ENCODE measurements at regions not wholly inside any gene's neighbourhood (a gene's known extent, or its start where the extent isn't known, plus 50 kb on each side); places are given as distances from the start of the nearest gene placed in this dataset.

- CTCF ChIA-PET, result no interaction called here
- Histone ChIP-seq H3K4me1 (ENCODE audit: control insufficient read depth in 2 of 2, insufficient read depth in 2 of 2, low read length in 2 of 2) (no peaks in the 10 kb centered on the region), H3K27me3 (replicated peaks in 1 of 4; ENCODE audit: control extremely low read depth in 1 of 4, control insufficient read depth in 3 of 4, insufficient read depth in 4 of 4, low read length in 3 of 4) (no peaks in the 10 kb centered on the region), H3K79me2 (ENCODE audit: control insufficient read depth, insufficient read depth, low read length) (no peaks in the 10 kb centered on the region), H3K9me3 (ENCODE audit: control extremely low read depth in 1 of 3, control insufficient read depth in 2 of 3, insufficient read depth in 1 of 3, low read length in 2 of 3) (no peaks in the 10 kb centered on the region), H3K4me3 (ENCODE audit: control extremely low read depth in 1 of 5, extremely low read depth in 1 of 5, insufficient read depth in 1 of 5, low read depth in 2 of 5, low read length in 4 of 5) (no peak overlapping the region), H2AFZ (ENCODE audit: insufficient read depth, low read depth, low read length, poor library complexity, severe bottlenecking) (no peak overlapping the region), H3K9ac (ENCODE audit: low read length) (no peak overlapping the region), H3K4me2 (replicated peaks; ENCODE audit: low read depth, low read length, poor library complexity, severe bottlenecking) (no peak overlapping the region), H3K27ac (ENCODE audit: low read length in 2 of 2) (no peak overlapping the region), H4K20me1 (ENCODE audit: control insufficient read depth, insufficient read depth, low read length, poor library complexity, severe bottlenecking) (no peaks in the 10 kb centered on the region), H3K36me3 (replicated peaks in 1 of 2; ENCODE audit: control extremely low read depth in 1 of 2, control insufficient read depth in 1 of 2, extremely low read depth in 1 of 2, insufficient read depth in 2 of 2, low read length in 1 of 2) (no peaks in the 10 kb centered on the region)
- no peak for DNase-seq
- no peak overlapping the region for H3K4me3 Mint-ChIP-seq
- intact Hi-C loops (cut with micrococcal nuclease), result no loop called here
- no peaks in the 10 kb centered on the region for H3K4me1 Mint-ChIP-seq
- WGBS (ENCODE audit: insufficient coverage), result 100% methylated on average over 2 of the region's 2 CpGs
- H3K27me3 Mint-ChIP-seq, result no peaks in the 10 kb centered on the region
- peaks cover 4% of the 10 kb centered on the region for H3K9me3 Mint-ChIP-seq (ENCODE audit: insufficient read depth)
- POLR2A ChIA-PET, result no interaction called here
- no peak overlapping the region for H3K27ac Mint-ChIP-seq
- no peak for TF ChIP-seq CTCF (IDR thresholded peaks at IDR 0.05)
- TF ChIP-seq EZH2 (IDR thresholded peaks at IDR 0.05; ENCODE audit: borderline replicate concordance, insufficient read depth, low read depth, low read length, poor library complexity, severe bottlenecking), result no peak
- no peak for ATAC-seq (ENCODE audit: low read depth)
Measured at GRCh38 chr18:25455646-25456045, 103.7 kb upstream of the ZNF521 start.

GRCh38 chr18:25455159-25455558, 103.2 kb upstream of the ZNF521 start:
- Histone ChIP-seq H3K9ac (ENCODE audit: low read length) (no peak overlapping the region), H3K4me1 (ENCODE audit: control insufficient read depth in 2 of 2, insufficient read depth in 2 of 2, low read length in 2 of 2) (no peaks in the 10 kb centered on the region), H3K27me3 (replicated peaks in 1 of 4; ENCODE audit: control extremely low read depth in 1 of 4, control insufficient read depth in 3 of 4, insufficient read depth in 4 of 4, low read length in 3 of 4) (no peaks in the 10 kb centered on the region), H3K36me3 (replicated peaks in 1 of 2; ENCODE audit: control extremely low read depth in 1 of 2, control insufficient read depth in 1 of 2, extremely low read depth in 1 of 2, insufficient read depth in 2 of 2, low read length in 1 of 2) (no peaks in the 10 kb centered on the region), H3K27ac (ENCODE audit: low read length in 2 of 2) (no peak overlapping the region), H4K20me1 (ENCODE audit: control insufficient read depth, insufficient read depth, low read length, poor library complexity, severe bottlenecking) (no peaks in the 10 kb centered on the region), H3K4me3 (ENCODE audit: control extremely low read depth in 1 of 5, extremely low read depth in 1 of 5, insufficient read depth in 1 of 5, low read depth in 2 of 5, low read length in 4 of 5) (no peak overlapping the region), H3K79me2 (ENCODE audit: control insufficient read depth, insufficient read depth, low read length) (no peaks in the 10 kb centered on the region), H3K4me2 (replicated peaks; ENCODE audit: low read depth, low read length, poor library complexity, severe bottlenecking) (no peak overlapping the region), H3K9me3 (ENCODE audit: control extremely low read depth in 1 of 3, control insufficient read depth in 2 of 3, insufficient read depth in 1 of 3, low read length in 2 of 3) (no peaks in the 10 kb centered on the region), H2AFZ (ENCODE audit: insufficient read depth, low read depth, low read length, poor library complexity, severe bottlenecking) (no peak overlapping the region)
- CTCF ChIA-PET, result no interaction called here
- peaks cover 4% of the 10 kb centered on the region for H3K9me3 Mint-ChIP-seq (ENCODE audit: insufficient read depth)
- H3K27ac Mint-ChIP-seq, result no peak overlapping the region
- no peak for ATAC-seq (ENCODE audit: low read depth)
- H3K4me3 Mint-ChIP-seq, result no peak overlapping the region
- no peaks in the 10 kb centered on the region for H3K27me3 Mint-ChIP-seq
- no CpG with 5 or more reads among the region's 1 CpG for WGBS (ENCODE audit: insufficient coverage)
- intact Hi-C loops (cut with micrococcal nuclease), result no loop called here
- no peak for TF ChIP-seq EZH2 (IDR thresholded peaks at IDR 0.05; ENCODE audit: borderline replicate concordance, insufficient read depth, low read depth, low read length, poor library complexity, severe bottlenecking)
- no peak for TF ChIP-seq CTCF (IDR thresholded peaks at IDR 0.05)
- no peak for DNase-seq
- no peaks in the 10 kb centered on the region for H3K4me1 Mint-ChIP-seq
- POLR2A ChIA-PET, result no interaction called here

Data from B cell (primary cell).